PC-3 (cell line): ENCODE measurements at regions not wholly inside any gene's neighbourhood (a gene's known extent, or its start where the extent isn't known, plus 50 kb on each side); places are given as distances from the start of the nearest gene placed in this dataset.

Experiments
- CTCF ChIP-seq: fragments of 300-600 bp; sonication (generic); conservative IDR thresholded peaks from 2 replicates; pipeline ENCODE4 v1.5.1; 2017; ENCODE audit warnings: antibody characterized with exemption, low read depth, mild to moderate bottlenecking, low read length
- EZH2phosphoT487 ChIP-seq: fragments of 300-600 bp; sonication (generic); IDR thresholded peaks from 2 replicates; pipeline ENCODE4 v1.6.1; 2018; ENCODE audit warnings: mild to moderate bottlenecking, antibody characterized with exemption, low read length, borderline replicate concordance

- TF ChIP-seq CTCF = no peak
- TF ChIP-seq EZH2phosphoT487 = no peak
Observed at GRCh38 chr3:191074511-191074910, 124.5 kb upstream of the OSTN start.
